Umbilical cord (tissue), 1 donor: ENCODE measurements at regions not wholly inside any gene's neighbourhood (a gene's known extent, or its start where the extent isn't known, plus 50 kb on each side); places are given as distances from the start of the nearest gene placed in this dataset.

Experiments
- DNase-seq: peaks from one replicate; pipeline ENCODE4 v3.0.0-alpha.2; 2015; ENCODE audit warnings: low spot score

DNA sequence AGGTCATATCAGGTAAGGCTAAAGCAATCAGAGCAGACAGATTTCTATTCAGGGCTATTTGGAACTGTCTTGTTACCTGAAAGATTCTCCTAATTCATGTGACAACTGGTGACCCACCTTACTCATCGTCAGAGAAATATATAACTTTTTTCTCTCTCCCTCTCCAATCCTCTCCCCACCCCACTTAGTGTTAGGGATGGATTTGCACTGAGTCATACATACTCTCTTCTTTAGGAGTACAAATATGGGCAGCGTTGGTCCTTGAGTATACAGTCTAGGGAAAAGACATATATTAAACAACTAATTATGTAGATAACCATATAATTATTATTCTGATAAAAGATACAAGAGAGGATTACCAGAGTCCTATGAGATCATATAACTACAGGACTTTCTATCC, 246.3 kb downstream of the HHIPL2 start:
- peak; percentile 12 for DNase-seq

DNA sequence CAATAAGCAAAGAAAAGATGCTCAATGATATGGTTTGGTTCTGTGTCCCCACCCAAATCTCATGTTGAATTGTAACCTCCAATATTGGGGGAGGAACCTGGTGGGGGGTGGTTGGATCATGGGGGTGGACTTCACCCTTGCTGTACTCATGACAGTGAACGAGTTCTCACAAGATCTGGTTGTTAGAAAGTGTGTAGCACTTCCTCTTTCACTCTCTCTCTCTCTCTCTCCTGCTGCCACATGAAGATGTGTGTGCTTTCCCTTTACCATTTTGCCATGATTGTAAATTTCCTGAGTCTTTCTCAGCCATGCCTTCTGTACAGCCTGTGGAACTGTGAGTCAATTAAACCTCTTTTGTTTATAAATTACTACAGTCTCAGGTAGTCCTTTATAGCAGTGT, 248.4 kb downstream of the HHIPL2 start:
- DNase-seq, result no peak

DNA sequence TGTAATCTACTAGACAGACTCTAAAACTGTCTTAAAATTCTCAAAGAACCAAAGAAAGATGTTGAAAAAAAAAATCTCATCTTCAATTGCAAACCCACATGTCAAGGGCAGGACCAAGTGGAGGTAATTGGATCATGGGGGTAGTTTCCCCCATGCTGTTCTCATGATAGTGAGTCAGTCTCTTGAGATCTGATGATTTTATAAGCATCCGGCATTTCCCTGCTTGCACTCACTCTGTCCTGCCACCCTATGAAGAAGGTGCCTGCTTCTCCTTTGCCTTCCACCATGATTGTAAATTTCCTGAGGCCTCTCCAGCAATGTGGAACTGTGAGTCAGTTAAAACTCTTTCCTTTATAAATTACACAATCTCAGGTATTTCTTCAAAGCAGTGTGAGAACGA, 257.0 kb downstream of the HHIPL2 start:
- no peak for DNase-seq

DNA sequence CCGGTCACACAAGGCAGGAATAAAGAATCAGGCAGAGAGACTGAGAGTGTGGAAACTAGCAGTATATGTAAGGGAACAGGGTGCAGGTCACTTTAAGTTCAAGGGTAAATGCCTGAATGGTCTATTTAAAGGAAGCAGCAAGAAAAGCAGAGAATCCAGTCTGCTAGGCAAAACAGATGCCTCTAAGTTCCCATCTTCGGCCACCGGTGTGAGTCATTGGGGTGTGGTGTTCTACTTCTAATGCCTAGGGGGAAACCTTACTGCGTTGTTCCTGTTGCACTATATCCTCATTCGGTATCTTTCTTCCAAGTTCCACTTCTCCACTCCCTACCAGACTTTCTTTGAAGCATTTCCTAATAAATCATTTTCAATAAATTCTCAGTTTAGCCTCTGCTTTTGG, 259.9 kb downstream of the HHIPL2 start:
- peak; percentile 86 for DNase-seq

DNA sequence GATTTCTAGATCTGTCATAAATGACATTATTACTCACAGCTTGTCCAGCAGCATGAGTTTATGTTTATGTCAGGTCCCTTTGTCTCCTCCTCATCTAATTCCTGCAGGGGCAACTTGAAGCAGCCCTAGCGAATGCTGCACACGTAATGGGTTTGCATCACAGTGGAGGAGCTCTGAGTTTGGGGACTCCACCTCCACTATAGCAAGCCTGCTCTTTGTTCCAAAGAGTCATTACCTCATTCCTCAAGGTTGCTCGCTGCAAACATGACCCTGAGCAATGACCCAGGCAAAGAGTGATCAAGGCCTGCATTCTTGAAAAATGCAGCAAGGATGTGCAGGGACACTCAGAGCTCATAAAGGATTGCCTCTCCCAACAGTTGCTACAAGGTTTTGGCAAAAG, 261.9 kb downstream of the HHIPL2 start:
- DNase-seq, result no peak

DNA sequence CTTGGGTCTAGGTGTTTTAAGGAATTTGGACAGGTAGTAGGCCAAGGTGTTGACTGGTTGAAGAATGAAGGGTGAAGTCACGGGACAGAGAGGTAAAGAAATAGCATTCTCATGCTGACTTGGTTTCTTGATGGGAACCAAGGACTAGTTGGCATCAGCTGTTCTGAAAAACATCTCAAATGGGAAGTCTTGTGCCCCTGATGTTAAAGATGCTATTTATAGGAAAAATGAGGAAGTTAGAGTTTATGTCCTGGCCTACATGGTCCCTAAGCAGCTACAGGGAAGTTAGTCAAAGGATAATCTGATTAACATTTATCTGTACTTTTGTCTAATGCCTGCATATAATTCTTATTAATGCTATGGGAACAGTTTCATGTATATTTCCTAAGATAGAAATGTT, 262.4 kb downstream of the HHIPL2 start:
- peak; percentile 14 for DNase-seq

DNA sequence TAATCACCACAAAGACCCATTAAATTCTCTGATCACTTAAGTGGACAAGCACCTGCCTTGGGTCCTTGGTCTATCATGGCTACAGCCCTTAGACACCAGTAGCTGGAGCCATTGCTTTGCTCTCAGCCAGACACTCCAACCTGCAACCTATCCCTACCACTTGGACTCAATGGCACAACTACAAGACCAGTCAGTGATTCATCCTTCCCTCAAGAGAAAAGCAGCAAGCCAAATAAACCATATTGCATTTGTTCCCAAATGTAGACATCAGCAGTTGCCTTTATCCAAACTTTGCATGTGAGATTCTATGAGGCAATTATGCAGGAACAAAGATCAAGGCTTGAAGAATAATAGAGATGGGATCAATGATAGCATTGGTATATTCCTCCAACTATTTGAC, 263.4 kb downstream of the HHIPL2 start:
- DNase-seq, result no peak

DNA sequence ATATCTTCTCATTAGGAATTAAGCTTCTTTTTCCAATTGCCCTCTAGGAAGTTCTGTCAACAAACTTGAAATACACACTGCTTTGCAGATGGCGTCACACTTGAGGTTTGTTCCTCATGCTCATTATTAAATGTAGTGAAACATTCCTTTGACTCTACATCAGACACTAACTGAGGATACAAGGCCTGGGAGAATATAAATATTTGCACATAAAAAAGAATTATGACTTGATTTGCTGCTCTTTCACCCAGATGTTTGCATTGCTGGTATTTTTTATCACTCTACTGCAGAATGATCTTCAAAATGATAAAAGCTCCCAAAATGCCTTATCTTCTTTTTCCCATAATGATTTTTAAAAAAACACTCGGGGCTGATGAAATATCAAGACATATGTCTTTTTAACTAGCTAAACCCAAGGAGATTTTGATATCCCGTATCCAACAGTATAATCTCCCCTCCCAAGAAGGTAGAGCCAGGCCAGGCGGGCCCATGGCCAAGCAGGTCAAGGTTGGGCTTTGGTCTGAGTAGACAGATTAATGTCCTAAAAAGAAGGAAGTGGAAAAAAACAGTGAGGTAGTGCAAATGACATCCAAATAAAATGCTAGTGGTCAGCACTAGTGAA, 264.6 kb downstream of the HHIPL2 start:
- peak; percentile 87 for DNase-seq

DNA sequence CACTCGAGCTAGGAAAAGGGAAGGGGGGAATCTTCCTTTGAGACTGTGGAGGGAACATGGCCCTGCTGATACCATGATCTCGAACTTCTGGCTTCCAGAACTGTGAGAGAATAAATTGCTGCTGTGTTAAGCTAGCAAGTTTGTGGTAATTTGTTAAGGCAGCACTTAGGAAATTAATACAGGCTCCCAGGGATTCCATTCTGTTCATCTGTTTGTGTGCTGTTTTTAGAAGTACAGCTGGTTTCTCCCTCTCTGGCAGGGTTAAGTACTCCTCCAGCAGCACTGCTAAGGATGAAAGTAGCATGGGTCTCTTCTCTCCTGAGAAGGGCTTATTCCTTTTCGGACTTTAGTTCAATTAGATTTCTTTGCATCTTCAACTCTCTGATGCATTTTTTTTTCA, 268.3 kb downstream of the HHIPL2 start:
- no peak for DNase-seq

DNA sequence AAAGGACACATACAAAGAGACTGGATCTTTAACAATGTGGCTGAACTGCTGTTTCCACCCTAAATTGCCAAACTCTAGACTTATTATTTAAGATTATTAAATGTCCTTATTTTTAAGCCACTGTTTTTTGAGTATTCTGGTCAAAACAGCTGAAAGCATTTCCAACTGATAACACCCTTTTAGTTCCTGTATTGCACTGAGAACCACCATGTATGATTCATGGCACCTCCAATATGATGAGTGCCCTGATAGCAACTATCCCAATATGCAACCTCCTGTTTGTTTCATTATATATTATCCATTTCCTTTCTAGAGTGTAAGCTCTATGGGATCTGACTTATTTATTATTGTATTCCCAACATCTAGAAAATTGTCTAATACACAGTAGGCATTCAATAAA, 269.4 kb downstream of the HHIPL2 start:
- DNase-seq, result no peak

DNA sequence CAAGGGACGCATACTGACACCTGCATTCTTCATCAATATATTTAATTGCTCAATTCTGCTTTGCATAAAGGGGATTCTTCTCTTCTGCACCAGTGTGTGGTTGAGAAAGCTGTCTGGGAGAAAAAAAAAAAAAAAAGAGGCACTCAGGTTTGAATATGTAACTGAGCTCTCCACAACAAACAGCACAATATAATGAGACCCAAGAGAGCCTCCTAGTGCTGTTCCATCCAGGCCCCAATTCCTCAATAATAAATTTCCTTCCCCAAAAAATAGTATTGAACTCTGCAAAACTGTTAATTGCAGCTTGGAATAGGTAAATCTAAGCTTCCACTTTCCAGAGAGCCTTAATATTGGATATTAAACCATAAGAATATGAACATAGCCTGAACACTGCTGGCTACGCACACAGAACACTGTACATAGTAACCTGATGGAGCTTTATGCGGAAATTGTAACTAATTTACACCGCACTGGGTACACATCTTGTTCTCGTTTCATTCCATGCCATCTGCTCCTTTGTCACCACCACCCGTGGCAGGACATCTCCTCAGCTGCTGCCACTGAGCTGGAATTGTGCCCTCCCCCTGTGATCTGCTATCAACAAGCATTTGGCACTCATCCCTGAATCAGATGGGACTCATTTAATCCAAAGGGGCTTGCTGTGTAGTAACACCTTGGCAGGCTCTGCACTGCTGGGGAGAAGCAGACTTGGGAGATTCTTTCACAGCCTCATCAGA, 272.0 kb downstream of the HHIPL2 start:
- no peak for DNase-seq

DNA sequence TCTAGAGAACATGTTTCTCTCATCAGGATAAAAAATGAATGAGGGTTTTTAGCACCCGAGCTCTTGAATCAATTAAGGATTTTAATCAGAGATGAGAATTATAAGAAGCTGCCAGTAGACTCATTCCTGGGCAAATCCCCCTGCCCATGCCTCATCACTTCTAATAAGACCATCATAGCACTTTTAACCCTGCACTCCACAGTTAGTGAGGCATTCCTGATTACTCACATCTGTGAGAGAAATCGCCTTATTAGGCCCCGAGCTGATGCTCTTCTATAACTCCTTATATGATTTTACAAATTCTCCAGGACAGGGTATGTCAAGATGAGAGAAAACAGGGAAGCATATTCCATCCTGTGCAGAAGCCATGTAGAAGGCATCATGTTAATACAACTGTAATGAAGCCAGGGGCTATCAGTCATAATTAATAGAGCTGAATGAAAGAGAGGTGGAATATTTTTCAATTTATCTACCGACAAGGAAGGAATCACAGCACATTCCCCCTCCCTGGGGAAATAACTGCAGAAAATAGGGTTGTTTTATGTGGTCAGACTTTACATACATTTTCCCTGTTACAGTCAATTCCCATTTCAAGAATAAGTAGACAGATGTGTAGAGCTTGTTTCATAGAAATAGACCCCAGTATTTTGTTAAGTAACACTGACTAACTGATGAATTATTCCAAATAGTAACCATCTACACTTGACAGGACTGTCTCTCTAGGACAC, 272.7 kb downstream of the HHIPL2 start:
- no peak for DNase-seq

DNA sequence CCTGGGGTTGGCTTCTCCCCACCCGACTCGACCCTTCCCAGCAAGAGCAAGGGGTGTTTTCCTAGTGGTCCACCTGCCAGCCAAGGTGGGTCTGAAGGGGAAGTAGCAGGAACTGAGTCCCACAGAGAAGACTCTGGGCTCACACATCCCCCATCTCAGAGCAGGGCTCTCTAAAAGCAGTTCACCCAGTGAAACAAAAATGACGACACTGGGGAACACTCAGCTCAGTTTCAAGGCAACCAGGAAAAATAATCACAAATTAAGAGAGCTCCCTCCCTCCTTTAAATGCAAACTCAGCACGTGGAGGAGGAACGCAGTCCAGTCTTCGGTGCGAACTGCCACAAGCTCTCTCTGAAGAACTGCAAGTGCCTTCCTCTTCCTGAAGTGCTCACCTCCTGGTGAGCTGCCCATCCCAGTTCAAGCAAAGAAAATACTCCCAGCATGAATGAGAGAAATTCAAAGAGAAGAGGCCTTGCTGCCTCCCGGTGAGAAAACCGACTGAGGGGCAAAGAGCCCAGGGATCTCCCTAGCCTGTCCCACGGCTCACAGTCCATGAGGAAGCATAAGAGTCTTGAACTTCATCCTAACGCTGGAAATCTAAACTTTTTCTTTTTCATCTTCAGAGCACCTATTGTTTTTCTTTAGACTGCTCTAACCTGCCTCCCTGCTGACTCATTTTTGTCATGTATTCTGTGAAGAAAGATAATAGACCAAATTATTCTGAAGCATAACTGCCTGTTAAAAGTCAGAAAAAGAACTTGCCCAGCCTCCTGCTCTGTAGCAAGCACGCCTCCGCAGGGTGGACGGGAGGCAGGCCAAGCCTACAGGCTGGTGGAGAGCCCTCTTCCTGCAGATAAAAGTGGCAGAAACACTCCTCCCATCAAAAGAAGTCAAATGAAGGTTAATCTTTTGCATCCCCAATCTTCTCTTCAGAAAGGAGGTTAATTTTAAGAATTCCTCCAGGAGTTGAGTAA, 281.4 kb downstream of the HHIPL2 start:
- no peak for DNase-seq

DNA sequence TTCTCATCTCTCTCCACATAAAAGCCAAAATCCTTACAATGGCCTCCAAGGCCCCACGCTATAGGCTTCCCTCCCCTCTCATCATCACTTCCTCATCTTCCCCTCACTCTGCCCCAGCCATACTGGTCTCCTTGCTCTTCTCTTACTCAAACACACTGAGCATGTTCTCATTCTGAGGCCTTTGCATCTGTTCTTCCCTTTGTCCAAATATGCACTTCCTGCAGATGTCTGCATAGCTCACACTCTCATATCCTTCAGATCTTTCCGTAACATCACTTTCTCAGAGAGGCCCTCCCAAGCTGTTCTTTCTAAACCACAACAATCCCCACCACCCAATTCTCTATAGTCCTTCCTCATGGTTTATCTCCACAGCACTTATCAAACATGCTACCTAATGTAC, 284.1 kb downstream of the HHIPL2 start:
- no peak for DNase-seq

DNA sequence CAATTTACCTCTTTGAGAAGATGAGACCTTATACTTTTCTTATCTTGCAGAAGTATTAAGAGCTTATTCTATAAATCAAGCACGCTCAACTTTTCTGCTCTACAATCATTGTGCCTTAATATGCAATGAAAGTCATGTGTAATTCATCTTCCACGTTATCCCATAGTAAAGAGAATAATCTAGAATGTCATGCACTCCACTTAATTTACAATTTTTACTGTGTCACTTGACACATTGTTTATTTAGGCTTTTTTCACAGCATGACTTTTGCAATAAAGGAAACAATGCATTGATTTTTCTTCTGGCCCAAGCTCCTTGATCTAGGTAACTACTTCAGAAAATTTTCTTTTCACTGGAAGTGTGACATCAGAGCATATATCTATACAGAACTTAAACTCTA, 290.9 kb downstream of the HHIPL2 start:
- peak; percentile 43 for DNase-seq

DNA sequence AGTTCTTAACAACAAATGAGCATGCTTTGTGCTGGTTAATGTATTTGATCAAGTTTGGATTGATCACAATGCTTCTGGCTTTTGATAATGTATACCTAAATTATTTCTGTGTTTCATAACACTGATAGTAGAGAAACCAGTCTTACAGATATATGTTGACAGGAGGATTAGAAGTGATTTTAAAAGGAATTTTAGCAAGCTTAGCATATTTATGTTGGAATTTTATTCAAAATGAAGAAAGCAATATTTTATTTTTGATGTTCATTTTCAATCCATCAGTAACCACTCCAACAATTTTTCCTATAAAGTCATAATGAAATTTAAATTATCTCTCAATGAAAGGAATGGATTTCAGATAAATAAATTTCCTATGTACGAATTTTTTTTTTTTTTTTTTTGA, 291.8 kb downstream of the HHIPL2 start:
- no peak for DNase-seq

DNA sequence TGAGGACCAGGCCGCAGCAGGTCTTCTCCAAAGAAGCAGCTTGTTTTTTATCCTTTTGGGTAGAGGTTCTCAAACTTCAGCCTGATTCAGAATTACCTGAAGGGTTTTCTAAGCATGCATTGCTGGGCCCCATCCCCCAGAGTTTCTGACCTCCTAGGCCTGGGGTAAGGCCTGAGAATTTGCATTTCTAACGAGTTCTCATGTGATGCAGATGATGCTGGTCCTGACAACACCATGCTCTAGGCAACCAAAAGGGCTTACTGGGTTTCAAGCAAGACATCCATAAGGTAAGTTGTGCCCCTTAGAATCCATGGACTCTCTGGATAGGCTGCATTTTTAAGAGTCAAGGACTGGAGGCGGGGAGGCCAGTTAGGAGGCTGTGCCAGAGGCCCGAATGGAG, 295.1 kb downstream of the HHIPL2 start:
- no peak for DNase-seq

DNA sequence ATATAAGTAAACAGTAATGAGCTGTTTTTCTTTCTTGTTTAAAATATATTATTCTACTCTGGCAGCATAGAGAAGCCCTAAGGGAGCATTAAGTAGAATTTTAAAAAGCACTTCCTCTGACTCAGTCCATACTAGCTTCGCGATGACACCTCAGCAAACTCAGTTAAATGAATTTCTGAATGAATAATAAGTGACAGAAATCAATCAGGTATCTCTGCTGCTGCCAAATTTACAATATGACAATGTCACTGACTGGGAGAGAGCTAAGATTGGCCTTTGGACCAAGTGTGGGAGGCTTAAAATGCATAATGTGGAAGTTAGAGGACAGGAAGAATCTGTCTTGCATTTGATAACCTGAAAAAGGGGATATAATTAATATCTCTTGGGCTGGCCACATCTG, 296.1 kb downstream of the HHIPL2 start:
- DNase-seq, result no peak

DNA sequence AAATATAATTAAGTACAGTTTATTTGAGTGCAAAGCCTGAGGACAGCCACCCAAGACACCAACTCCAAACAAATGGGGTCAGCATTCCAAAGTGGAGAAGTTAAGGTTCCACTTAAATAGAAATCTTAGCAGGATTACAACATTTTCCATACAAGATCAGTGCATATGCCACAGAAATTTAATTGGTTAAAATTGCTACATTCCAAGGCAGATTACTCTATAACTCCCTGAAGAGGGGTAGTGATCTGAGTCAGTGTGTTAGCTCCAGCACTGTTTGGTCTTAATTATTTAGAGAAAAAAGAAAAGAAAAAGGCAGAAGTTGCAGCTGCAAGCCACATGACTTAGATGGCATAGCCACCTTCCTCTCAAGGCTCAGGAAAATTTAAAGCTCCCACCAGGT, 297.5 kb downstream of the HHIPL2 start:
- no peak for DNase-seq

DNA sequence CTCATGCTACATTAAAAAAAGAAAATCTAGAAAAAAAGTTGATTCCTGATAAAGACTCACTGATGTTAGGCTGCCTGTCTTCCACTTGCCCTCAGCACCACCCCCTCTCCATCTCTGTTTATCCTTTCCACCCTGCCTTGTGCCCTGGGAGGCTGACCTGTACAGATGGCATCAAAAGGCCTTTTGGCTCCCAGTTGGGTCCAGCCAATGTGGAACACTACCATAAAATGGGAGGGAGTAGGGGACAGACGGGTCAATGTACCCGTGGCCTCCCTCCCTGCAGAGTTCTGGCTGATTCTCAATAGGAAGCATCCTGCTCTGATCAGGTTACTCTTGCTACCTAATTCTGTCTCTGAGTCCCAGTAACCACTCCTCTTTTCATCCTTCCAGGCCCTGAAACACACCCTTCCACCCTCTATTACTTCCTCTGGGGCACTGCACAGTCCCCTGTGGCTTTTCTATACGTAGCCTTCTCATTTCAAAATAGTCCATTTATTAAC, 300.0 kb downstream of the HHIPL2 start:
- DNase-seq, result no peak

DNA sequence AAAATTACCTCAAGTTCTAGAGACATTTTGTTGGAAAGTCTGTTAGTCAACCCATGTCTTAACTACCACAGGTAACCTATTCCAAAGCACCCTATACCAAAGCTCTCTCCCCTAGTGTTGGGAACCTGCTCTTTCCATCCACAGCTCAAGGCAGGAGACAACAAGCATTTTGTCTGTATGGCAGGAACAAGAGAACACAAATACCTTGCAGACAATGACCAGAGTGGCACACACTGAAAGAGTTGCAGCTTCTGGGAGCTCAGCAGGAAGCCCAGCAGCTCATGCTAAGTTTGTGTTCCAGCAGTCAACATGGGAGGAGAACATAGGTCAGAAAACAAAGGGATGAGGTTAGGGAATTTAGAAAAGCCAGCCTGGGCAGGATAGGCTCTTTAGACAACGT, 300.8 kb downstream of the HHIPL2 start:
- DNase-seq, result no peak

DNA sequence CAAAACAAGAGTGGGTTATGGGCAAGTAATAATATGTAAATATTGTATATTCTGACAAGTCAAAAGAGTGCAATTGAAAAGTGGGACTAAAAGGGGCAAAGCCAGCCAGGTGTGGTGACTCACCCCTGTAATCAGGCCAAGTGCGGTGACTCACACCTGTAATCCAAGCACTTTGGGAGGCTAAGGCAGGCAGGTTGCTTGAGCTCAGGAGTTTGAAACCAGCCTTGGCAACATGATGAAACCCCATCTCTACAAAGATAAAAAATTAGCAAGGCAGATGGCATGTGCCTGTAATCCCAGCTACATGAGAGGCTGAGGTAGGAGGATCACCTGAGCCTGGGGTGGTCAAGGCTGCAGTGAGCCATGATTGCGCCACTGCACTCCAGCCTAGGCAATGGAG, 304.0 kb downstream of the HHIPL2 start:
- no peak for DNase-seq
